HK-2 (cell line): ENCODE measurements at regions not wholly inside any gene's neighbourhood (a gene's known extent, or its start where the extent isn't known, plus 50 kb on each side); places are given as distances from the start of the nearest gene placed in this dataset.

ENCODE experiments used
- DNase-seq: peaks from one replicate; pipeline ENCODE4 v3.0.0-alpha.2; 2018; ENCODE audit not compliant: unreplicated experiment

DNA sequence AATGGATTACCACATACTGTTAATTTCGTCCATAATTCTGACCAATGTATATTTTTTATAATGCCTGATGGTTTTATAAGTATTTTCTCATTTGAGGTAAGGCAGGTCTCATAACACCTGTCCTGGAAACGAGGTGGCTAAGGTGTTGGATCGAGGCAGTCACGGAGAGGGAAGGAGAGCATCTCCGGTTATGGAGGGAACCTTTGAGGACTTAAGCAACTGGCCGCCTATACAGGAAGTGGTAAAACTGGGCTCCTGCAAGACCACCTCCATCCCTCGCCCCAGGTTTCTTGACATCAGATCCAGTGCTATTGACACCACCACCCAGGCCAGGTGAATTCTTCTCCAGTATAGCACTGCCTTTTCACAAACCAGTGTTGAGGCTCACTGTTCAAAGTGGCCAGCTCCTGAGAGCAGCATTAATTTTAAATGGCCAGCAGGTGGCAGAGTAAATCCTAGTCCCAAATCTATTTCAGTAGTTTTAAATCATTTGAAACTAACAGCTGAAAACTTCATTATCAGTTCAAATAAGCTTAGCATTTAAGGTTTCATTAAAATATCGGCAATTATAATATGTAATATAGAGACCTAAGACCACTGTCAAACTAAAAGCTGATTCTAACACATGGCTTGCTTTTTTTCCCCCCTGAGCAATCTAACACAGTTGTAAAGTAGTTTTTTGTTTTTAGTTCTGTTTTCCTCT, 100.8 kb downstream of the PPM1A start:
- DNase-seq: peak; percentile 3

- DNase-seq: no peak
Measured at GRCh38 chr14:60350366-60350720, 101.3 kb downstream of the PPM1A start.

GRCh38 chr14:60353420-60353819, 104.4 kb downstream of the PPM1A start:
- no peak for DNase-seq

GRCh38 chr14:60355768-60356167, 106.7 kb downstream of the PPM1A start:
- DNase-seq: no peak

DNA sequence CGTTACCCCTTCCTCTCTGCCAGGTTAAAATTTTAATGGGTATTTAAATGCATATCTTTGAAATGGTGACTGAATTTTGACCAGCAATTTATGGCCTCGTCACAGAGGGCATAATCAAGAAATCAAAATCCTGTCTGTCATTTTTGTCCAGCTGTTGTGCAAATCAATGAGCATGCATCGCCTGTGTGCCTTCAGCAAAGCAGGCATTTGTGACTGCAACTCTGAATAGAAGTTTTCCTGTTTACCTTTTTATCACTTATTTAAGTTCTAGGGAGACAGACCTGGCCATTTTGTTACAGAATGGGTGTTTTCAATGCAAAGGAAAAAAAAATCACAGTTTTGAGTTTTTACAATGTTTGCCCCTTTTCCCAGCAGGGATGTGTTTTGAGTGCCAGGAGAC, 107.4 kb downstream of the PPM1A start:
- no peak for DNase-seq

DNA sequence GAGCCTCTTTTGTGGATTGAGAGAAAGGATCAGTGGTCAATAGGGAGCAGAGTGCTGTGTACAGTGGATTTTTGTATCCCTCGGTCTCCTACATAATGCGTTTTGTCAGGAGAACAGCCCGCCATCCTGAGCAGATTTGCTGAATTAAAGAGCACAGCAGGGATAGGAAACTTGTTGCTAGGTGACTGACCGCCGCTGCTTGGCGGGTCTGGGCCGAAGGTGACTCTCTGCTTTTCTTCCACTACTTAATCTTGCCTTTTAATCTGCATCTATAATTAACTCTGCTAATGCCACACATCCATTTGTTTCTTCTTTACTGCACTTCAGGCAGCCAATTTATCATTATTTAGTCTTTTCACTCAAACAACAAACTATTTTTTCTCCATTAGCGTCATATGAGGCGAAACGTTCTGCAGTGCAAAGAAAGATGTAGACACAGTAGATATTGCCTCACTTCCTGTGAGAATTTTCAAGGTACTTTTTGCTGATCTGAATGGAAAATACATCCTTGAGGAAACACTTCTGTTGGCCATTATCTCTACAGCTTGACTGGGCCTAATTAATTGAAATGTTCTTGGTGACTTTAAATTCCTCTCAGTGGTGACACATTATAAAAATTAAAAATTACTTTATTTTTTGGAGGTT, 108.0 kb downstream of the PPM1A start:
- no peak for DNase-seq

DNA sequence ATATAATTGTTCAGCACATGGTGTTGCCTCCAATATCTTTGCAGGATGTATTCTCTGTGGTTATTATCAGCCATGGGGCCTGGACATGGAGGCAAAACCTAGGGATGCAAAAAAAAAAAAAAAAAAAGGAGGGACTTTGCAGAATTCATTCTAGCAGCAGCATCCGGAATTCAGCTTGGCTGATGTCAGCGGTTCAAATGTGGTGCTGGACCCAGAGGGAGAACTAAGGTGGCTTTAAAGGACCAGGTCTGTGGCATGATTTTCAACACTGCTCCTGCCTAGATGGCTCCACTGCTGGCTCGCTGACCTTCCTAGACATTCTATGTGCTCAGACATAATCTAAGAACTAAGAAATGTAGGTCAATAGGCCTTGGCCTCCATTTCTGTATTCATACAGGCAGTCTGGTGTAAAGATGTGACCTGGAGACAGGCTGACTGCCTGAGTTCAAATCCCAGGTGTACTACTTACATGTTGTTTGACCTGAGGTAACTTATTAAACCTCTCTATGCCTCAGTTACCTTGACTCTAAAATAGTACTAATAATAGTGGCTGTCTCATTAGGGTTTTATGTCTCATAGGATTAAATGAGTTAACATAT, 108.6 kb downstream of the PPM1A start:
- no peak for DNase-seq

GRCh38 chr14:60363275-60363674, 114.3 kb downstream of the PPM1A start:
- DNase-seq: no peak

GRCh38 chr14:60363687-60364086, 114.7 kb downstream of the PPM1A start:
- no peak for DNase-seq

GRCh38 chr14:60381909-60382308, 104.0 kb downstream of the C14orf39 start:
- DNase-seq: no peak
